ENCODE measurements at regions not wholly inside any gene's neighbourhood (a gene's known extent, or its start where the extent isn't known, plus 50 kb on each side); places are given as distances from the start of the nearest gene placed in this dataset.

DNA sequence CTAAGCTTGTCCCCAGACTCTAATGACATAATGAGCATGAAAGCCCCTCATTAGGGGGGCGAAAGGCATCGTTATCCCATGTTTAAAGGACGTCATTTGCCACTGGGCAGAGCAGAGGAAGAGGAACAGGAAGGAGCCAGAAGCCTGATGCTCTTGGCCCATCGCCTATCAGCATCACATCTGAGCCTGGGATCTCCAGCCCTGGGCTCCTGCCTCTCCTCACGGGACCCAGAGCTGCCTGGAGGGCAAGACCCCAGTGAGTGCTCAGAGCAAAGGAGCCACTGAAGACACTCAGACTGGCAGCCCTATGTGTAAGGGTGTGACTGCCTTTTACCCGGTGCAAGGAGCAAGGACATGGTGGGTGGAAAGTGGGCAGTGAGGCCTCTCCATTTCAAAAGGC is 115.0 kb upstream of the ZNF507 start:
- no peak for DNase-seq

DNA sequence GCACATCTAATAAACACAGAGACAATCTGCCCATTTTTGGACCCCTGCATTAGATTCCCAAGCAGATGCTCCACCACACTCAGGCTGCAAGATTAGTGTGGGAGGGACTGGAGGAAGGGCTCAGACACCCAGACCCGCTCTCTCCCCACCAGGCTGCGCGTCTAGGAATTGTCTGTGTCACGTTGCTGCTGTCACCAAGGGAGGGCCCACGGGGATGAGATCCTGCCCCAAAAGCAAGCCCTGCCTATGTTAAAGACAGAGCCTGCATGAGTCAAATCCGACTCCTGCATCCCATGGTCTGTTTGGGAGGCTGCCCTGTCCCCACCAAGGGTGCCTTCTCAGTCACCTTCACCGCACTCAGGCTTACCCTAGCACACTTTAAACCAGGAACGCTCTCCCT is 114.4 kb upstream of the ZNF507 start:
- DNase-seq = no peak

DNA sequence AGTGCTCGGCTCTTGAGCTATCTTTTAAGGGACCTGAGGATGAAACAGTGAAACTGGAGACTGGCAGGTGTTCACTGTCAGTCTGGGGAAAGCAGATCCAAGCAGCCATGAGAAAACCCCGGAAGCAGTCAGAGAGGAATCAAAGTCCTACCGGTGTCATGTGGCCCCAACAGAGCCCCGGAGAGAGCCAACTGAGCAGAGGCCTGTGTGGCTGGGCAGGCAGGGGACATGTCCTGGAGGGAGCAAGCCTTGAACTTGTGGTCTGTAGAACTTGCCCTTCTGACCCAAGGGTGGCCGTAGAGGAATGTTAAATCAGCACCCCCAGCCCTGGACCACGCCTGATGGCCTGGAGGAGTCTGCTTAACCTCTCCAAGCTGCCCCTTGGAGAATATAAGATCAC is 113.7 kb upstream of the ZNF507 start:
- no peak for DNase-seq

GRCh38 chr19:32232449-32232848 is 113.0 kb upstream of the ZNF507 start:
- DNase-seq = no peak

GRCh38 chr19:32233091-32233490 is 112.3 kb upstream of the ZNF507 start:
- DNase-seq = no peak

- no peak for DNase-seq
Measured at GRCh38 chr19:32233885-32234284, 111.5 kb upstream of the ZNF507 start.

DNA sequence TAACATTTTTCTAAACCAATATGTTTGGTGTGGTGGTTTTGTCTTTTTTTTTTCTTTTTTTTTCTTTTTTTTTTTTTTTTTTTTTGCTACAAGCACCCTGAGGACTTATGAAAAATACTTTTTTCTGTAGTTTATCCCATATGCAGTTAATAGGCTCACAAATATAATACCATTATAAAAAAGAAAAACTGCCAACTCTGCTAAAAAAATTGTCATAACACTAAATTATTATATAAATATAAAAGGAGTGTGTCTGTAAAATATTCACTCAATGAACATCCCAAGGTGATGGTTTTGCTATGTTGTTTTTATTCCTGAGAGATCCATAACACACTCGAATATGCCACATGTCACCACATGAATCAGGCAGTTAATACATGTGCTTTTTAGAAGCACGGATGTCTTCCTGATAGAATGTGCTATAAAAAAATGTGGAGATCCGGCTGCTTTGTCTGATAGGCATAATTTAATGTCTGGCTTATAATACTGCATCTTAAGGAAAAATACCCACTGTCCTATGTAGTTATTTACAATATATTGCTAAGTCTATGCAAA is 110.7 kb upstream of the ZNF507 start:
- no peak for DNase-seq

DNA sequence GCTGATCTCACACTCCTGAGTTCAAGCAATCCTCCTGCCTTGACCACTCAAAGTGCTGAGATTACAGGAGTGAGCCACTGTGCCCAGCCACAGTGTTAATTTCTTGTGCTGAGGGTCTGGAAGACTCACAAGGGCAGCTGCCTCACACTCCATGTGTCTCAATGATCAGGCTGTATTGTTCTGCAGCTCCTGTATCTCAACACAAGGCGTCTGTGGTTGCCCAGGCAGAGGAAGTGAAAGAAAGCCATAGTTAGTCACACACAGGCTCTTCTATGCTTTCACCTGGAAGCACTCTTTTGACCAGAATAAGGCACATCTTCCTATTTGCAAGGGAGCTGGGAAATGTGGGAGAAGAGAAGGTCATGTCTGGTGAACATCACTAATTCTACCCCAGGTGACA is 107.3 kb upstream of the ZNF507 start:
- no peak for DNase-seq

DNA sequence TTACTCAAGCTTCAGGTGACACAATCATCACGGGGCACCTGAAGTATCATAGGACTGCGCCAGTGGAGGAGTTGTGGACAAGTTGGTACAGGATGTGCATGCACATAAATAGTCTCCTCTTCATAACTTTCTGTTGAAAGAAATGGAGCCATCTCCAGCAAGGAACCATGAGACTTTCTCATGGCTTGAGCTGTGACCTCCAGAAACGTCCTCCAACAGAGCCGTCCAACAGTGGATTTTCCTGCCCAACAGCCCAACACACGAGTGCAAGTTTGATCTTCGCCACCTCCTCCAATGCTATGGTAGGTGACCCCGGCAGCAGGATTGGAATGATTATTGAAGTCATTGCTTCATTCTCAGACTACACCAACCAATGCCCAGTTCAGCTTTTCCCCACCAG is 105.1 kb upstream of the ZNF507 start:
- DNase-seq = no peak

DNA sequence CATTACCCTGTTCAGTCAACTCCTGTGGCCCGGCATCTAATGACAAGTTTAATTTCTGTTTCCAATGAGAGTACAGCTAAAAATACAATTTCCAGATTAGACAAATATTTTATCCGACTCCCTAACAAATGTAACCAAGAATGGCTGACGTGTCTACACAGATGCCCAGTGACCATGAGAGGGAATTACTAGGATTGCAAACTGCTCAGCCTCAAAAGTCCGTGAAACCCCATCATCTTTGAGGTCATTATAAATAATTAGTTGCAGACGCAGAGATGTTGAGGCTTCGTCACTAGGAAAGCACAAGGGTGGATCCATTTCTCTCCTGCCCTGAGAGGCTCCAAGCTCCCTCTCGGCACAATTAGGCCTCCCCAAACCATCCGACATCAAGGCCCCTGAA is 104.1 kb upstream of the ZNF507 start:
- no peak for DNase-seq

DNA sequence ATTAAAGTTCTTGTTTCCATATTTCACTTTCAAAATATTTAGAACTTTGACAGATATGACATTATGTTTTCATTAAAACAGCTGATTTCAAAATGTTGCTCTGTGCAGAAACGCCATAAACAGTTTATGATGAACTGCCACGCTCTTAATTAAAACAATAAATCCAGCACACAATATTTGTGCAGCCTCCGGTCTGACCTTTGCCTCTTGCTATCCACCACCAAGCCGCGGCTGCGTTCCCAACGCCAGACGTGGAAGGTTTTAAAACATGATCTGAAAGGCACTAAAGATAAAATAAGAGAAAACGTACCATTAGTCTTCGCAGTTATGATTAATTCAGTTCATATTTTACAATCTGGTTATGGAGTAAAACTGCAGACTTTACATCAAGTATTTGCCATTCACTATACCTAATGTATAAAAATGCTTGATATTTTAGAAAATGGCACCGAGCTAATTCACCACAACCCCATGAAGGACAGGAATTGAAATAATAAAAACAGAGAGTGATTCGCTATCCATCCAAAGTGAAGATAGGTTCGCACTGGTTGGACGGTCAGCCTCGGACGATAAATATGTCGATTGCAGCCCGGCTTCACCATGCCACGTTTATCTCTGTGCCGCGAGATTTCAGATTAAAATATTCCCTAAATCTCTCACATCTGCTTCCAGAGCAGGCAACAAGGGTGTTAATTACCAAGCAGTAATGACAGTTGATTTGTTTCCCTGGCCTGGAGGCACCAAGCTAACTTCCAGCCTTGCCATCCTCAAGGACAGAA is 103.3 kb upstream of the ZNF507 start:
- no peak for DNase-seq

DNA sequence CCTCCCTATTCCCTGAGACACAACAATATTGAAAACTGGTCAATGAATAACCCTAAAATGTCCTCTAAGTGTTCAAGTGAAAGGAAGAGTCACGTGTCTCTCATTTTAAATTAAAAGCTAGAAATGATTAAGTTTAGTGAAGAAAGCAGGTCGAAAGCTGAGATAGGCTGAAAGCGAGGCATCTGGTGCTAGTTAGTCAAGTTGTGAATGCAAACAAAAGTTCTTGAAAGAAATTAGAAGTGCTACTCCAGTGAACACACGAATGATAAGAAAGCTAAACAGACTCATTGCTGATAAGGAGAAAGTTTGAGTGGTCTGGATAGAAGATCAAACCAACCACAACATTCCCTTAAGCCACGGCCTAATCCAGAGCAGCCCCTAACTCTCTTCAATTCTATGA is 99.4 kb upstream of the ZNF507 start:
- DNase-seq = no peak

- no peak for DNase-seq
Measured at GRCh38 chr19:32251634-32252332, 93.6 kb upstream of the ZNF507 start.

DNA sequence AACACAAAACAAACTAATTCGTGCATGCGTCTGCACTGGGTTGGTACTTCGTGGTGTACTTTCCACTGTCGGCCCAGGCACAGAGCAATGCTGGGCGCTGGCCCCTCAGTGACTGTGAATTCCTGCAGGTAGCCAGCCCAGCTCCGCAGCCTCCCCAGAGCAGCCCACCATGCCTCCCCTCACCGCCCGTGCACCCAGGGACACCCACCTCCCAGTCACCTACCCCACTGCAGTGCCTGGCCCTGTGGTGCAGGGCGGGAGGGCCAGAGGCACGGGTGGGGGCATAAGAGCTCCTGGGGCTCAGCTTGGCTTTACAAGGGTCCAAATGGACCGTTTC is 93.1 kb upstream of the ZNF507 start:
- DNase-seq = no peak

- no peak for DNase-seq
Measured at GRCh38 chr19:32253683-32254508, 91.5 kb upstream of the ZNF507 start.

DNA sequence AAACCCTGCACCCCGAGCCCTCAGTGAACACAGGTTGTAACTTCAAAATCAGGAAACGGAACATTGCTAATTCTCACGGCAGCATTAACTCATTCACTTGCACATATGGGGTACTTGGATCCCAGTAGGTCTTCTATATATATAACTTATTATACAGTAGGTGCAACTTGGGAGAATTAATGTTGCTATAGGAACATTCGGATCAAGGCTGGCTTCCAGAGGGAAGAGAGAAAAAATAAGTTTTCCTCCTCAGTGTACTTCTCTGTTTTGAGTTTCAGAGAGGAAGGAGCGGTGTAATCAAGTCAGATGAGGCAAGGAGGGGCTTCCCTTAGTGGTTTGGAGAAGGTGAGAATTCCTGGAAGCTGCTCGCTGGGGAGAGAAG is 90.9 kb upstream of the ZNF507 start:
- no peak for DNase-seq

- no peak for DNase-seq
Measured at GRCh38 chr19:32255536-32256295, 89.7 kb upstream of the ZNF507 start.

- DNase-seq = no peak
Measured at GRCh38 chr19:32256341-32256975, 89.0 kb upstream of the ZNF507 start.

- DNase-seq = no peak
Measured at GRCh38 chr19:32257326-32258073, 87.9 kb upstream of the ZNF507 start.

GRCh38 chr19:32258167-32258566 is 87.2 kb upstream of the ZNF507 start:
- no peak for DNase-seq

DNA sequence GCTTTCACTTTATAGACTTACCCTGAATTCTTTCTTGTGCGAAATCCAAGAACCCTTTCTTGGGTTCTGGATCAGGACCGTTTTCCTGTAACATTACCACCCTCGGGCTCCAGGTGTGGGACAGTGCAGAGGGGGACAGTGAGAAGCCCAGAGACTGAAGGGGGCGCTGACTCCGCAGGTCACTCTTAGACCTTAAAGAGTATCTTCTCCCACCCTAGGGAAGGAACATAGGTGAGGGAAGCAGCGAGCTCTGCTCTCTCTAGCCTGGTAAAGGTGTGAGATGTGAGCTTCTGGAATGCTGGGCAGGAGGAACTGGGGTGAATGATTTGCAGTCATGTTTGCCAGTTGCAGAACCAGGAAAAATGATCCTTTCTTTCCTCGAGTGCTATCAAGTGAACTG is 80.8 kb upstream of the ZNF507 start:
- no peak for DNase-seq

DNA sequence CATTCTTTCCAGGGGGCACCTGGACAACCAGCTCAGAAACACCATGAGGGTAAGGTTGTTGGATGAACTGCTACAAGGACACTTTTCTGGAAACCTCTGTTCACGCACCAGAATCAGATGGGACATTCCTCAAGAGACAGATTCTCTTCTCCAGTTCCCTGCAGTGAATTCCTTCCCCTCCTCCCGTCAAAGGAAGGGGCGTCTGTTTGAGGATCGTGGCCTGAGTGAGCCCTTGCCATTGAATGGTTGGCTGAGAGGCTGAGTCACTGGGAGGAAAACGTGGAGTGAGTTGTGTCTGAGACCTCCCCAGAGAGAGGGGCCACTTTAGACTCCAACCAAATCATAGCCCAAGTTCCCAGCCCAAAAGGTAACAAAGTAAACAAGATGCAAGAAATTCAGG is 79.4 kb upstream of the ZNF507 start:
- DNase-seq = no peak

Data from stimulated activated CD4-positive, alpha-beta T cell treated with anti-CD3 and anti-CD28 coated beads, Interleukin-12 subunit alpha, Interleukin-12 subunit beta, amount 100 ng/mL, for 4 hours (primary cell).